GM12892 (cell line): ENCODE measurements at regions not wholly inside any gene's neighbourhood (a gene's known extent, or its start where the extent isn't known, plus 50 kb on each side); places are given as distances from the start of the nearest gene placed in this dataset.

Experiments
- POLR2A ChIP-seq: IDR thresholded peaks from 2 replicates; pipeline ENCODE4 v1.6.1; 2011; ENCODE audit warnings: low read depth, low read length, control low read depth
- POLR2AphosphoS5 ChIP-seq: IDR thresholded peaks from 2 replicates; pipeline ENCODE4 v1.6.1; 2011; ENCODE audit warnings: low read depth, low read length, control low read depth
- TAF1 ChIP-seq: IDR thresholded peaks from 2 replicates; pipeline ENCODE4 v1.6.1; 2011; ENCODE audit warnings: low read depth, mild to moderate bottlenecking, control low read depth, low read length, borderline replicate concordance

GRCh38 chr12:115820656-115821055 is 456.8 kb downstream of the MED13L start:
- TF ChIP-seq POLR2A (no peak), POLR2AphosphoS5 (no peak), TAF1 (no peak)
